ENCODE measurements at regions not wholly inside any gene's neighbourhood (a gene's known extent, or its start where the extent isn't known, plus 50 kb on each side); places are given as distances from the start of the nearest gene placed in this dataset.

- H3K4me1 ChIP-seq (ENCODE audit: low read depth, poor library complexity, severe bottlenecking), result no peaks in the 10 kb centered on the region
- no peak overlapping the region for H3K9ac ChIP-seq
- no peaks in the 10 kb centered on the region for H4K20me1 ChIP-seq (ENCODE audit: insufficient read depth)
- no peak overlapping the region for H2AFZ ChIP-seq (ENCODE audit: low read depth)
- H3K4me3 ChIP-seq (IDR thresholded peaks at IDR 0.05; ENCODE audit: insufficient read depth, low read depth, low read length), result no peak overlapping the region
- no peaks in the 10 kb centered on the region for H3K79me2 ChIP-seq (ENCODE audit: insufficient read depth, low read depth)
- no peak for TF ChIP-seq CTCF (conservative IDR thresholded peaks at IDR 0.05; ENCODE audit: low read depth, low read length)
- H3K4me2 ChIP-seq, result no peak overlapping the region
- H3K36me3 ChIP-seq (ENCODE audit: insufficient read depth), result no peaks in the 10 kb centered on the region
- H3K27me3 ChIP-seq (ENCODE audit: insufficient read depth, low read depth), result peaks cover 18% of the 10 kb centered on the region; the same call in 1 of the 2 replicates
- no peak overlapping the region for H3K27ac ChIP-seq
These were observed 133.4 kb downstream of the OLFM1 start for GRCh38 chr9:135220601-135221575.

- no peak overlapping the region for H3K4me3 ChIP-seq (IDR thresholded peaks at IDR 0.05; ENCODE audit: insufficient read depth, low read depth, low read length)
- no peak overlapping the region for H2AFZ ChIP-seq (ENCODE audit: low read depth)
- no peaks in the 10 kb centered on the region for H4K20me1 ChIP-seq (ENCODE audit: insufficient read depth)
- H3K36me3 ChIP-seq (ENCODE audit: insufficient read depth), result no peaks in the 10 kb centered on the region
- no peaks in the 10 kb centered on the region for H3K79me2 ChIP-seq (ENCODE audit: insufficient read depth, low read depth)
- no peak overlapping the region for H3K4me2 ChIP-seq
- no peak overlapping the region for H3K9ac ChIP-seq
- H3K27ac ChIP-seq, result no peak overlapping the region
- no peaks in the 10 kb centered on the region for H3K4me1 ChIP-seq (ENCODE audit: low read depth, poor library complexity, severe bottlenecking)
- H3K27me3 ChIP-seq (ENCODE audit: insufficient read depth, low read depth), result peaks cover 12% of the 10 kb centered on the region; the same call in 1 of the 2 replicates
- TF ChIP-seq CTCF (conservative IDR thresholded peaks at IDR 0.05; ENCODE audit: low read depth, low read length), result no peak
These were observed 134.1 kb downstream of the OLFM1 start for GRCh38 chr9:135221576-135221950.

- Histone ChIP-seq H4K20me1 (ENCODE audit: insufficient read depth) (no peaks in the 10 kb centered on the region), H3K36me3 (ENCODE audit: insufficient read depth) (no peaks in the 10 kb centered on the region), H2AFZ (ENCODE audit: low read depth) (no peak overlapping the region), H3K4me2 (no peak overlapping the region), H3K79me2 (ENCODE audit: insufficient read depth, low read depth) (no peaks in the 10 kb centered on the region), H3K9ac (no peak overlapping the region), H3K27ac (no peak overlapping the region), H3K27me3 (ENCODE audit: insufficient read depth, low read depth) (peaks cover 8% of the 10 kb centered on the region; the same call in 1 of the 2 replicates), H3K4me1 (ENCODE audit: low read depth, poor library complexity, severe bottlenecking) (no peaks in the 10 kb centered on the region), H3K4me3 (IDR thresholded peaks at IDR 0.05; ENCODE audit: insufficient read depth, low read depth, low read length) (no peak overlapping the region)
- TF ChIP-seq CTCF (conservative IDR thresholded peaks at IDR 0.05; ENCODE audit: low read depth, low read length), result no peak
These were observed 134.6 kb downstream of the OLFM1 start for GRCh38 chr9:135221951-135222631.

GRCh38 chr9:135222881-135223760 lies 135.7 kb downstream of the OLFM1 start:
- H3K36me3 ChIP-seq (ENCODE audit: insufficient read depth), result no peaks in the 10 kb centered on the region
- TF ChIP-seq CTCF (conservative IDR thresholded peaks at IDR 0.05; ENCODE audit: low read depth, low read length), result no peak
- H3K4me1 ChIP-seq (ENCODE audit: low read depth, poor library complexity, severe bottlenecking), result no peaks in the 10 kb centered on the region
- H3K79me2 ChIP-seq (ENCODE audit: insufficient read depth, low read depth), result no peaks in the 10 kb centered on the region
- H2AFZ ChIP-seq (ENCODE audit: low read depth), result no peak overlapping the region
- no peak overlapping the region for H3K4me3 ChIP-seq (IDR thresholded peaks at IDR 0.05; ENCODE audit: insufficient read depth, low read depth, low read length)
- H3K27ac ChIP-seq, result no peak overlapping the region
- H4K20me1 ChIP-seq (ENCODE audit: insufficient read depth), result no peaks in the 10 kb centered on the region
- no peak overlapping the region for H3K4me2 ChIP-seq
- no peaks in the 10 kb centered on the region for H3K27me3 ChIP-seq (ENCODE audit: insufficient read depth, low read depth)
- H3K9ac ChIP-seq, result no peak overlapping the region
